SK-N-SH (cell line): ENCODE measurements at regions not wholly inside any gene's neighbourhood (a gene's known extent, or its start where the extent isn't known, plus 50 kb on each side); places are given as distances from the start of the nearest gene placed in this dataset.
"Not testable (repeated sequence)": the region's sequence is repeated elsewhere in the genome, so short reads cannot be mapped to it uniquely, and the experiment has no call there.

Source experiments
- CTCF ChIA-PET: fragments of 300-600, 350-600 bp; formaldehyde crosslinking; extraction: SDS; loops from one replicate; lab custom pipeline; 2021; lab: Yijun Ruan, JAX
- POLR2A ChIA-PET: fragments of 350-600 bp; sonication (Branson Sonifier 250); formaldehyde crosslinking; extraction: SDS; loops from one replicate; lab custom pipeline; 2020; ENCODE audit warnings: antibody characterized with exemption, inconsistent platforms; lab: Yijun Ruan, JAX
- DNase-seq: peaks from one replicate; pipeline ENCODE4 v3.0.0; 2012
- H2AFZ ChIP-seq: fragments of 200-600 bp; sonication (generic); 2 replicates; pipeline ENCODE4 v1.8.1; 2016; ENCODE audit warnings: antibody characterized with exemption, mild to moderate bottlenecking, low read depth
- H3F3A ChIP-seq: fragments of 200-600 bp; sonication (generic); replicated peaks from 2 replicates; pipeline ENCODE3; 2016; ENCODE audit warnings: antibody characterized with exemption, mild to moderate bottlenecking; ENCODE audit not compliant: insufficient read depth
- H3K27ac ChIP-seq, 2 experiments: fragments of 200-500 bp in 1 of 2; fragments of 200-600 bp in 1 of 2; sonication (Bioruptor generic) in 1 of 2; sonication (generic), shearing (Covaris generic) in 1 of 2; 2 replicates each; pipeline versions ENCODE4 v1.5.1 to v1.6.1; 2014 to 2016; ENCODE audit warnings: low read depth in 2 of 2, inconsistent platforms in 1 of 2, low read length in 1 of 2, mild to moderate bottlenecking in 1 of 2, mixed read lengths in 1 of 2
- H3K27me3 ChIP-seq: fragments of 200-600 bp; sonication (generic), shearing (Covaris generic); 2 replicates; pipeline ENCODE4 v1.6.1; 2016; ENCODE audit warnings: mixed run types; ENCODE audit not compliant: insufficient read depth
- H3K36me3 ChIP-seq, 2 experiments: fragments of 200-500 bp in 1 of 2; fragments of 200-600 bp in 1 of 2; sonication (Bioruptor generic) in 1 of 2; sonication (generic) in 1 of 2; replicated peaks in 1 of 2; 2 replicates each; pipeline versions ENCODE3 to v1.5.1; 2014 to 2016; ENCODE audit warnings: low read length in 1 of 2, mild to moderate bottlenecking in 1 of 2; ENCODE audit not compliant: insufficient read depth in 2 of 2, control insufficient read depth in 1 of 2
- H3K4me1 ChIP-seq, 2 experiments: fragments of 200-500 bp in 1 of 2; fragments of 200-600 bp in 1 of 2; sonication (Bioruptor generic) in 1 of 2; sonication (generic), shearing (Covaris generic) in 1 of 2; 2 replicates each; pipeline versions ENCODE4 v1.5.1 to v1.6.1; 2014 to 2016; ENCODE audit warnings: low read depth in 1 of 2, low read length in 1 of 2, mixed run types in 1 of 2; ENCODE audit not compliant: insufficient read depth in 2 of 2, control insufficient read depth in 1 of 2
- H3K4me2 ChIP-seq: fragments of 200-600 bp; sonication (generic), shearing (Covaris generic); 2 replicates; pipeline ENCODE4 v1.6.1; 2017; ENCODE audit warnings: mixed run types
- H3K4me3 ChIP-seq, 2 experiments: fragments of 200-500 bp in 1 of 2; fragments of 200-600 bp in 1 of 2; sonication (Bioruptor generic) in 1 of 2; sonication (generic), shearing (Covaris generic) in 1 of 2; 2 replicates each; pipeline versions ENCODE4 v1.5.1 to v1.8.1; 2014 to 2016; ENCODE audit warnings: low read depth in 2 of 2, inconsistent platforms in 1 of 2, low read length in 1 of 2, mild to moderate bottlenecking in 1 of 2, mixed read lengths in 1 of 2, moderate library complexity in 1 of 2
- H3K79me2 ChIP-seq: fragments of 200-600 bp; sonication (generic); 2 replicates; pipeline ENCODE4 v1.8.1; 2017; ENCODE audit warnings: mild to moderate bottlenecking; ENCODE audit not compliant: insufficient read depth
- H3K9ac ChIP-seq: fragments of 200-600 bp; sonication (generic); 2 replicates; pipeline ENCODE4 v1.6.1; 2017; ENCODE audit warnings: mixed run types
- H3K9me2 ChIP-seq: fragments of 200-600 bp; sonication (generic); 2 replicates; pipeline ENCODE4 v1.6.1; 2017; ENCODE audit warnings: mixed run types
- H3K9me3 ChIP-seq: fragments of 200-600 bp; sonication (generic); 2 replicates; pipeline ENCODE4 v1.6.1; 2017; ENCODE audit warnings: mixed run types, mild to moderate bottlenecking, moderate library complexity
- H4K20me1 ChIP-seq: fragments of 200-600 bp; sonication (generic); 2 replicates; pipeline ENCODE4 v1.6.1; 2017; ENCODE audit warnings: mild to moderate bottlenecking, mixed run types; ENCODE audit not compliant: insufficient read depth
- CHD2 ChIP-seq: fragments of 150-350 bp; IDR thresholded peaks from 2 replicates; pipeline ENCODE4 v1.6.1; 2018; ENCODE audit warnings: low read length; ENCODE audit not compliant: partially characterized antibody
- ELF1 ChIP-seq: IDR thresholded peaks from 2 replicates; pipeline ENCODE4 v1.4.0; 2012
- EP300 ChIP-seq, 2 experiments: IDR thresholded peaks; 2 replicates each; pipeline versions ENCODE4 v1.4.0 to v1.6.1; 2012; ENCODE audit warnings: borderline replicate concordance in 1 of 2, low read depth in 1 of 2, low read length in 1 of 2
- EZH2phosphoT487 ChIP-seq: fragments of 200-600 bp; sonication (generic); IDR thresholded peaks from 2 replicates; pipeline ENCODE4 v1.6.1; 2017; ENCODE audit warnings: low read depth, mixed run types, mild to moderate bottlenecking, antibody characterized with exemption, moderate library complexity, borderline replicate concordance
- GATA2 ChIP-seq: sonication (generic); formaldehyde crosslinking; IDR thresholded peaks from 2 replicates; pipeline ENCODE4 v1.5.0; 2020; ENCODE audit warnings: mild to moderate bottlenecking, missing genetic modification reagents
- MEF2A ChIP-seq: IDR thresholded peaks from 2 replicates; pipeline ENCODE4 v1.4.0; 2012; ENCODE audit warnings: low read depth, borderline replicate concordance
- NFIC ChIP-seq: IDR thresholded peaks from 2 replicates; pipeline ENCODE4 v1.4.0; 2012; ENCODE audit warnings: borderline replicate concordance
- RCOR1 ChIP-seq: fragments of 150-350 bp; IDR thresholded peaks from 2 replicates; pipeline ENCODE4 v1.6.1; 2017; ENCODE audit warnings: antibody characterized with exemption, low read length
- SIN3A ChIP-seq: IDR thresholded peaks from 2 replicates; pipeline ENCODE4 v1.6.1; 2012; ENCODE audit warnings: low read depth, mild to moderate bottlenecking, low read length, moderate library complexity, borderline replicate concordance
- SMC3 ChIP-seq: IDR thresholded peaks from 2 replicates; pipeline ENCODE4 v1.6.1; 2012; ENCODE audit warnings: low read depth, low read length, improper control_type of control experiment
- TCF12 ChIP-seq: IDR thresholded peaks from 2 replicates; pipeline ENCODE4 v1.4.0; 2012
- WGBS: methylation state at CpG from one replicate; pipeline ENCODE4 v1.1.6; 2017; ENCODE audit warnings: low lambda C conversion rate; 5-methylcytosine and 5-hydroxymethylcytosine counted together
- TF ChIP-seq, protein P1 (sequence below): IDR thresholded peaks from 2 replicates; pipeline ENCODE4 v1.4.0; 2012; ENCODE audit warnings: low read depth
- TF ChIP-seq, protein P2 (sequence below): IDR thresholded peaks from 2 replicates; pipeline ENCODE4 v1.4.0; 2012; ENCODE audit warnings: low read depth, borderline replicate concordance
- TF ChIP-seq, protein P3 (sequence below): IDR thresholded peaks from 2 replicates; pipeline ENCODE4; 2012

DNA sequence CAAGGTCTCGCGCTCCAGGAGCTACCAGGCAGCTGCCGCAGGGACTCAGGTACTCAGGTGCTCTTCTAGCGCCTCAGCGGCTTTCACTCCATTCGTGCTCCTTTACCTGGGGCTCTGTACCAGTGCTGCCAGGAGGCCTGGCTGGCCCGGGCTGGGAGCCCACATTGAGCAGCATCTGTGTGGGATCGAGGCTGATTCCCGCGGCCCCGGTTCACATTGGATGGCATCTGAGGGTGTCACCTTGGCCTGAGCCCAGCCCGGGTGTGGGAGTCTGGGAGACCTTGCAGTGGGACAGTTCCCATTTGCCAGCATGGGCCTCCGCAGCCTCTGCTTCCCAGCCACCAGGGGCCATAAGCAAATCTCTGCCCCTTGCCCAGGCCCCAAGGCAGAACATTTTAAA lies 96.9 kb downstream of the NPIPB11 start:
- H4K20me1 ChIP-seq, H3F3A ChIP-seq, H3K79me2 ChIP-seq, H3K27me3 ChIP-seq, DNase-seq, H3K36me3 ChIP-seq, H3K27ac ChIP-seq, H3K9me2 ChIP-seq, H3K9ac ChIP-seq, CTCF ChIA-PET, H3K4me3 ChIP-seq, H3K9me3 ChIP-seq, H2AFZ ChIP-seq, H3K4me2 ChIP-seq, POLR2A ChIA-PET: not testable (repeated sequence)
- 100% methylated on average over 10 of the region's 13 CpGs for WGBS
- peaks cover 3 to 15% of the 10 kb centered on the region in 2 experiments; a peak in 2 of 4 replicates for H3K4me1 ChIP-seq

DNA sequence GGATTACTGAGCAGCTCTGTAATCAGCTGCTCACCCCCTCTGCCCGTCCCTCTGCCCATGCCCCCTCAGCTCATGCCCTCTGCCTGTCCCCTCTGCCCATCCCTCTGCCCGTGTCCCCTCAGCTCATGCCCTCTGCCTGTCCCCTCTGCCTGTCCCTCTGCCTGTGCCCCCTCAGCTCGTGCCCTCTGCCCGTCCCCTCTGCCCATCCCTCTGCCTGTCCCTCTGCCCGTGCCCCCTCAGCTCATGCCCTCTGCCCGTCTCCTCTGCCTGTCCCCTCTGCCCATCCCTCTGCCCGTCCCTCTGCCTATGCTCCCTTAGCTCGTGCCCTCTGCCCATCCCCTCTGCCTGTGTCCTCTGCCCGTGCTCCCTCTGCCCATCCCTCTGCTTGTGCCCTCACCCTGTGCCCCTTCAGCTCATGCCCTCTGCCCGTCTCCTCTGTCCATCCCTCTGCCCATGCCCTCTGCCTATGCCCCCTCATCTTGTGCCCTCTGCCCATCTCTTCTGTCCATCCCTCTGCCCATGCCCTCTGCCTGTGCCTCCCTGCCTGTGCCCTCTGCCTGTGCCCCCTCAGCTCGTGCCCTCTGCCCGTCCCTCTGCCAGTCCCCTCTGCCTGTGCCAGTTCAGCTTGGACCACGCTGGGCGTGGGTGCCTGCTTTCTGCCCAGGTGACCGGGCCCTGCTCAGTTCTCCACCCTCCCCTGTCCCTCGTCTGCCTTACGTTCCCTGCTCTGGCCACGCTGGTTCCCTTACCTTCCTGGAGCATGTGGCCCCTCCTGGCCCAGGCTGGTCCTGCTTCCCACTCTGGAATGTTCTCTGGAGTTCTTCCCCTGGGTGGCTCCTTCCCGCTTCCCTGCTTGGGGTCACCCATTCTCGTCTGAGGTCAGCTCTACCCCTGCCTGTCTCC lies 97.6 kb downstream of the NPIPB11 start:
- no peaks in the 10 kb centered on the region for H3K9me2 ChIP-seq
- peak overlapping the region; percentile 28; the same call in 1 of the 2 replicates for H3K4me2 ChIP-seq
- no peaks in the 10 kb centered on the region for H3K27me3 ChIP-seq
- POLR2A ChIA-PET, result no interaction called here
- H3K27ac ChIP-seq, result no peak overlapping the region; a peak in 1 of 4 replicates
- no peak overlapping the region for H3K9ac ChIP-seq
- no peak overlapping the region for H3K4me3 ChIP-seq
- peaks cover 3 to 15% of the 10 kb centered on the region in 2 experiments; a peak in 2 of 4 replicates for H3K4me1 ChIP-seq
- H3K79me2 ChIP-seq, result no peaks in the 10 kb centered on the region
- H3K36me3 ChIP-seq, result no peaks in the 10 kb centered on the region
- H3K9me3 ChIP-seq, result no peaks in the 10 kb centered on the region
- peaks cover 8% of the 10 kb centered on the region for H3F3A ChIP-seq
- TF ChIP-seq GATA2 (CRISPR knock-in tag) (no peak), CHD2 (no peak), EP300 (IDR thresholded peaks at IDR 0.05; ENCODE audit: borderline replicate concordance in 1 of 2, low read depth in 1 of 2, low read length in 1 of 2) (no peak), TCF12 (no peak), EZH2phosphoT487 (no peak), SMC3 (no peak), MEF2A (no peak), ELF1 (no peak), RCOR1 (no peak), SIN3A (no peak), NFIC (no peak)
- TF ChIP-seq, protein P1, sequence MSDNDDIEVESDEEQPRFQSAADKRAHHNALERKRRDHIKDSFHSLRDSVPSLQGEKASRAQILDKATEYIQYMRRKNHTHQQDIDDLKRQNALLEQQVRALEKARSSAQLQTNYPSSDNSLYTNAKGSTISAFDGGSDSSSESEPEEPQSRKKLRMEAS, result no peak
- TF ChIP-seq, protein P2, sequence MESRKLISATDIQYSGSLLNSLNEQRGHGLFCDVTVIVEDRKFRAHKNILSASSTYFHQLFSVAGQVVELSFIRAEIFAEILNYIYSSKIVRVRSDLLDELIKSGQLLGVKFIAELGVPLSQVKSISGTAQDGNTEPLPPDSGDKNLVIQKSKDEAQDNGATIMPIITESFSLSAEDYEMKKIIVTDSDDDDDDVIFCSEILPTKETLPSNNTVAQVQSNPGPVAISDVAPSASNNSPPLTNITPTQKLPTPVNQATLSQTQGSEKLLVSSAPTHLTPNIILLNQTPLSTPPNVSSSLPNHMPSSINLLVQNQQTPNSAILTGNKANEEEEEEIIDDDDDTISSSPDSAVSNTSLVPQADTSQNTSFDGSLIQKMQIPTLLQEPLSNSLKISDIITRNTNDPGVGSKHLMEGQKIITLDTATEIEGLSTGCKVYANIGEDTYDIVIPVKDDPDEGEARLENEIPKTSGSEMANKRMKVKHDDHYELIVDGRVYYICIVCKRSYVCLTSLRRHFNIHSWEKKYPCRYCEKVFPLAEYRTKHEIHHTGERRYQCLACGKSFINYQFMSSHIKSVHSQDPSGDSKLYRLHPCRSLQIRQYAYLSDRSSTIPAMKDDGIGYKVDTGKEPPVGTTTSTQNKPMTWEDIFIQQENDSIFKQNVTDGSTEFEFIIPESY, result no peak
- TF ChIP-seq, protein P3, sequence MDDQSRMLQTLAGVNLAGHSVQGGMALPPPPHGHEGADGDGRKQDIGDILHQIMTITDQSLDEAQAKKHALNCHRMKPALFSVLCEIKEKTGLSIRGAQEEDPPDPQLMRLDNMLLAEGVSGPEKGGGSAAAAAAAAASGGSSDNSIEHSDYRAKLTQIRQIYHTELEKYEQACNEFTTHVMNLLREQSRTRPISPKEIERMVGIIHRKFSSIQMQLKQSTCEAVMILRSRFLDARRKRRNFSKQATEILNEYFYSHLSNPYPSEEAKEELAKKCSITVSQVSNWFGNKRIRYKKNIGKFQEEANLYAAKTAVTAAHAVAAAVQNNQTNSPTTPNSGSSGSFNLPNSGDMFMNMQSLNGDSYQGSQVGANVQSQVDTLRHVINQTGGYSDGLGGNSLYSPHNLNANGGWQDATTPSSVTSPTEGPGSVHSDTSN, result no peak
- DNase-seq, result no peak
- 87% methylated on average over 20 of the region's 20 CpGs for WGBS
- CTCF ChIA-PET, result interaction anchor here (1.4 kb wide), 1 partner anchor 8 kb away, joined by 3 read pairs; no protein-coding TSS in a partner anchor
- no peaks in the 10 kb centered on the region for H4K20me1 ChIP-seq
- no peak overlapping the region for H2AFZ ChIP-seq
